Nephron progenitor cell (in vitro differentiated cells): ENCODE measurements at regions not wholly inside any gene's neighbourhood (a gene's known extent, or its start where the extent isn't known, plus 50 kb on each side); places are given as distances from the start of the nearest gene placed in this dataset.

Experiments
- DNase-seq: peaks from one replicate; pipeline ENCODE4 v3.0.0; 2021
- H3K27ac Mint-ChIP-seq: 2 replicates; pipeline ENCODE4 v1.8.0; 2021; ENCODE audit warnings: mild to moderate bottlenecking, moderate library complexity, mixed read lengths
- H3K27me3 Mint-ChIP-seq: 2 replicates; pipeline ENCODE4 v1.8.0; 2021; ENCODE audit warnings: mild to moderate bottlenecking, low read depth, mixed read lengths; ENCODE audit not compliant: poor library complexity
- H3K36me3 Mint-ChIP-seq: 2 replicates; pipeline ENCODE4 v1.8.0; 2021; ENCODE audit warnings: low read depth, mixed read lengths
- H3K4me1 Mint-ChIP-seq: 2 replicates; pipeline ENCODE4 v1.8.0; 2021; ENCODE audit warnings: mixed read lengths
- H3K4me3 Mint-ChIP-seq: 2 replicates; pipeline ENCODE4 v1.8.0; 2021; ENCODE audit warnings: mild to moderate bottlenecking, moderate library complexity, mixed read lengths
- H3K9me3 Mint-ChIP-seq: 2 replicates; pipeline ENCODE4 v1.8.0; 2021; ENCODE audit warnings: mild to moderate bottlenecking, moderate library complexity, mixed read lengths
- CTCF ChIP-seq: fragments of 200-600 bp; sonication (generic); IDR thresholded peaks from 2 replicates; pipeline ENCODE4 v1.5.0; 2021; ENCODE audit warnings: antibody characterized with exemption

- Mint-ChIP-seq H3K4me3 (no peak overlapping the region), H3K27me3 (no peaks in the 10 kb centered on the region), H3K36me3 (no peaks in the 10 kb centered on the region), H3K9me3 (no peaks in the 10 kb centered on the region), H3K27ac (no peak overlapping the region), H3K4me1 (no peaks in the 10 kb centered on the region)
- DNase-seq, result no peak
- TF ChIP-seq CTCF, result no peak
These were observed 438.9 kb downstream of the SATB2 start for GRCh38 chr2:199018826-199019225.

DNA sequence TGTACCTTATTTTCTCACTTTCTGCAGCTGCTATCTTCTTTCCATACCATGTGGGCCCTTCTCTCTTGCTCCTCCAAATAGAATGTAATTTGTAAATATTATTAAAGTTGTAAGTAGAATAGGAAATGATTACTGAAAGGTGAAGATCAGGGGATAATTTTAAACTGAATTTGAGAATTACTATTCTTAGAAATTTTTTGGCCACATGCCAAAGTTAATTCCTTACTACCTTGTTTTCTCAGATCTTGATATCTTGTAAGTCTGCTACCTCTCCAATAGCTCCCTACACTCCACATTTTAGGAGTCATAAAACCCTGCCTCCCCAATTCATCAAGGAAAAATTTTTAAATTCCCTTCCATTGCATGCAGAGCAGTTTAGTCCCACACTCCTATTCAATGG, 442.7 kb downstream of the SATB2 start:
- Mint-ChIP-seq H3K9me3 (peaks cover 2% of the 10 kb centered on the region), H3K4me1 (no peaks in the 10 kb centered on the region), H3K27ac (no peak overlapping the region), H3K27me3 (no peaks in the 10 kb centered on the region), H3K4me3 (no peak overlapping the region), H3K36me3 (no peaks in the 10 kb centered on the region)
- DNase-seq, result no peak
- TF ChIP-seq CTCF, result no peak

- peaks cover 9% of the 10 kb centered on the region for H3K9me3 Mint-ChIP-seq
- H3K36me3 Mint-ChIP-seq, result no peaks in the 10 kb centered on the region
- no peak for TF ChIP-seq CTCF
- H3K4me1 Mint-ChIP-seq, result no peaks in the 10 kb centered on the region
- no peak for DNase-seq
- H3K27ac Mint-ChIP-seq, result no peak overlapping the region
- H3K27me3 Mint-ChIP-seq, result no peaks in the 10 kb centered on the region
- H3K4me3 Mint-ChIP-seq, result no peak overlapping the region
These were observed 443.5 kb downstream of the SATB2 start for GRCh38 chr2:199014226-199014625.

GRCh38 chr2:199011908-199012307, 445.8 kb downstream of the SATB2 start:
- no peak for DNase-seq
- peaks cover 27% of the 10 kb centered on the region for H3K9me3 Mint-ChIP-seq
- no peak overlapping the region for H3K4me3 Mint-ChIP-seq
- no peaks in the 10 kb centered on the region for H3K27me3 Mint-ChIP-seq
- no peak for TF ChIP-seq CTCF
- H3K27ac Mint-ChIP-seq, result no peak overlapping the region
- no peaks in the 10 kb centered on the region for H3K4me1 Mint-ChIP-seq
- H3K36me3 Mint-ChIP-seq, result no peaks in the 10 kb centered on the region

DNA sequence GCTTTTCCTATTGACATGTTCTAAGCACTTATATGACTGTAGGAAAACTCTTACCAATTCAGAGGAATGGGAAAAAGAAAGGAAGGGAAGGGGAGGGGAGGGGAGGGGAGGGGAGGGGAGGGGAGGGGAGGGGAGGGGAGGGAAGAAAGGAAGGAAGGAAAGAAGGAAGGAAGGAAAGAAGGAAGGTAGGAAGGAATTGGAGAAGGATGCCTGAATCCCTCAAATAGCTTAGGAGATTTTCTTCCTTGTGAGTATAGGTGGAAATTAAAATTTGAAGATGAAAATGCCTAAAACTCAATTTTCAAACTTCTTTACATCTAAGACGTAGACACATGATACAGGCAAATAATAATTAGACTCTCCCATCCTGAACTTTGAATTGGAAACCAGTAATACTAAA, 463.1 kb downstream of the SATB2 start:
- Mint-ChIP-seq H3K27ac (no peak overlapping the region), H3K4me1 (no peaks in the 10 kb centered on the region), H3K36me3 (no peaks in the 10 kb centered on the region), H3K4me3 (no peak overlapping the region), H3K9me3 (peaks cover 12% of the 10 kb centered on the region), H3K27me3 (no peaks in the 10 kb centered on the region)
- TF ChIP-seq CTCF, result no peak
- DNase-seq, result no peak

DNA sequence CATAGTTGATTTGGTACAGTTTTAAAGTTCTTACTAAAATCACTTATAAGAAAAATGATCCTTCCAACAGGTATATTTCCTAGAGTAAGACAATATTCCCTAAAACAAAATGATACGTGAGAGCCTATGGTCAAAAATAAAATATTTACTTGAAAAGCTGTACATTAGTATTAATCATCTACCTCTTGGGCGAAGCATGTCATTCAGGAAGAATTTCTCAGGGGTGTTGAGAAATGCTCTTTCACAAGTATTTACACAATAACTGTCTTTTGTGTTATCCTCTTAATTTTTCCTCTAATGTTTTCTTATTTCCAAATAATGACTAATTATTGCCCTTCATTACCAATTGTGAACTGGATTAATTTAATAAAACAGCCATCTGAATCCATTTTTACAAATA, 466.3 kb downstream of the SATB2 start:
- Mint-ChIP-seq H3K36me3 (no peaks in the 10 kb centered on the region), H3K27me3 (no peaks in the 10 kb centered on the region), H3K4me1 (no peaks in the 10 kb centered on the region), H3K27ac (no peak overlapping the region), H3K4me3 (no peak overlapping the region), H3K9me3 (peaks cover 15% of the 10 kb centered on the region)
- DNase-seq, result no peak
- TF ChIP-seq CTCF, result no peak
